DOHH2 (cell line): ENCODE measurements at regions not wholly inside any gene's neighbourhood (a gene's known extent, or its start where the extent isn't known, plus 50 kb on each side); places are given as distances from the start of the nearest gene placed in this dataset.

Source experiments
- CTCF ChIP-seq: fragments of 200-600 bp; sonication (generic); IDR thresholded peaks from one replicate; pipeline ENCODE4 v1.5.1; 2014; ENCODE audit warnings: antibody characterized with exemption, mild to moderate bottlenecking, low read depth, low read length; ENCODE audit not compliant: poor library complexity, severe bottlenecking
- EZH2phosphoT487 ChIP-seq: fragments of 200-600 bp; sonication (generic); IDR thresholded peaks from 2 replicates; pipeline ENCODE4 v1.6.1; 2017; ENCODE audit warnings: borderline replicate concordance, mild to moderate bottlenecking, antibody characterized with exemption, low read length, moderate library complexity, mixed read lengths

- no peak for TF ChIP-seq CTCF
- TF ChIP-seq EZH2phosphoT487, result no peak
These were observed 71.4 kb upstream of the MBOAT2 start for GRCh38 chr2:9074930-9075329.
